ENCODE measurements at regions not wholly inside any gene's neighbourhood (a gene's known extent, or its start where the extent isn't known, plus 50 kb on each side); places are given as distances from the start of the nearest gene placed in this dataset.

- TF ChIP-seq CTCF (IDR thresholded peaks at IDR 0.05; ENCODE audit: low read depth, low read length), result no peak
- DNase-seq (ENCODE audit: extremely low read depth, low read depth), result no peak
Observed at GRCh38 chr10:84065804-84066601, 73.3 kb upstream of the GHITM start.

- no peak for TF ChIP-seq CTCF (IDR thresholded peaks at IDR 0.05; ENCODE audit: low read depth, low read length)
- no peak for DNase-seq (ENCODE audit: extremely low read depth, low read depth)
Observed at GRCh38 chr10:84074521-84074920, 64.8 kb upstream of the GHITM start.

GRCh38 chr10:84075226-84076046 is 63.9 kb upstream of the GHITM start:
- TF ChIP-seq CTCF (IDR thresholded peaks at IDR 0.05; ENCODE audit: low read depth, low read length), result no peak
- DNase-seq (ENCODE audit: extremely low read depth, low read depth), result no peak

- TF ChIP-seq CTCF (IDR thresholded peaks at IDR 0.05; ENCODE audit: low read depth, low read length), result no peak
- DNase-seq (ENCODE audit: extremely low read depth, low read depth), result peak; percentile 18
Observed at GRCh38 chr10:84076047-84076388, 63.3 kb upstream of the GHITM start.

- no peak for DNase-seq (ENCODE audit: extremely low read depth, low read depth)
Observed at GRCh38 chr10:84076540-84077195, 62.6 kb upstream of the GHITM start.

GRCh38 chr10:84077768-84078167 is 61.5 kb upstream of the GHITM start:
- DNase-seq (ENCODE audit: extremely low read depth, low read depth), result no peak
- TF ChIP-seq CTCF (IDR thresholded peaks at IDR 0.05; ENCODE audit: low read depth, low read length), result no peak

More at GRCh38 chr10:84076540-84077195, 62.6 kb upstream of the GHITM start:
- peak; percentile 38 for TF ChIP-seq CTCF (IDR thresholded peaks at IDR 0.05; ENCODE audit: low read depth, low read length)

- TF ChIP-seq CTCF (IDR thresholded peaks at IDR 0.05; ENCODE audit: low read depth, low read length), result no peak
- no peak for DNase-seq (ENCODE audit: extremely low read depth, low read depth)
Observed at GRCh38 chr10:84078771-84079170, 60.5 kb upstream of the GHITM start.

All from AG09319 (cell line).